ENCODE measurements at regions not wholly inside any gene's neighbourhood (a gene's known extent, or its start where the extent isn't known, plus 50 kb on each side); places are given as distances from the start of the nearest gene placed in this dataset.

DNA sequence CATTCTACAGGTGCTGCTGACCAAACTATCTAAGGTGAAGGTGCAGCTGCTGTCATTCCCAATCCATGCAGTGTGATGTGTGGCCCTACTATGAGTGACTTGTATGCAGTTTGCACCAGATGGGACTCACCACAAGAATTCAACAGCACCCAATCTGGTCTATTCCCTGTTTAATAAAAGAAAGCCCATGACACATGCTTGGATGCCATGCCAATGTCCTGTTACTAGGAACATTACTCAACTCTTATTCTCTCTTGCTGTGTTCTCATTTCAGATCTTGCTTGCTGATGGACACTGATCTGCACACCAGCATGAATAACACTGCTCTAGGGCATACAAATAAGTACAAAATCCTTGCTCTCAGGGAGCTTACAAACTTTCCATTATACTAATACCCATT lies 221.6 kb upstream of the CDYL start:
- no peak for TF ChIP-seq EP300 (IDR thresholded peaks at IDR 0.05; ENCODE audit: low read depth)
- TF ChIP-seq, protein P1, sequence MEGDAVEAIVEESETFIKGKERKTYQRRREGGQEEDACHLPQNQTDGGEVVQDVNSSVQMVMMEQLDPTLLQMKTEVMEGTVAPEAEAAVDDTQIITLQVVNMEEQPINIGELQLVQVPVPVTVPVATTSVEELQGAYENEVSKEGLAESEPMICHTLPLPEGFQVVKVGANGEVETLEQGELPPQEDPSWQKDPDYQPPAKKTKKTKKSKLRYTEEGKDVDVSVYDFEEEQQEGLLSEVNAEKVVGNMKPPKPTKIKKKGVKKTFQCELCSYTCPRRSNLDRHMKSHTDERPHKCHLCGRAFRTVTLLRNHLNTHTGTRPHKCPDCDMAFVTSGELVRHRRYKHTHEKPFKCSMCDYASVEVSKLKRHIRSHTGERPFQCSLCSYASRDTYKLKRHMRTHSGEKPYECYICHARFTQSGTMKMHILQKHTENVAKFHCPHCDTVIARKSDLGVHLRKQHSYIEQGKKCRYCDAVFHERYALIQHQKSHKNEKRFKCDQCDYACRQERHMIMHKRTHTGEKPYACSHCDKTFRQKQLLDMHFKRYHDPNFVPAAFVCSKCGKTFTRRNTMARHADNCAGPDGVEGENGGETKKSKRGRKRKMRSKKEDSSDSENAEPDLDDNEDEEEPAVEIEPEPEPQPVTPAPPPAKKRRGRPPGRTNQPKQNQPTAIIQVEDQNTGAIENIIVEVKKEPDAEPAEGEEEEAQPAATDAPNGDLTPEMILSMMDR (IDR thresholded peaks at IDR 0.05): no peak

Data from transverse colon (tissue), 3 donors.